ENCODE measurements at regions not wholly inside any gene's neighbourhood (a gene's known extent, or its start where the extent isn't known, plus 50 kb on each side); places are given as distances from the start of the nearest gene placed in this dataset.

- no peaks in the 10 kb centered on the region for H3K9me3 ChIP-seq (ENCODE audit: insufficient read depth in 2 of 2, low read depth in 1 of 2, low read length in 1 of 2)
- no peak overlapping the region for H3K4ac ChIP-seq (replicated peaks; ENCODE audit: insufficient read length, low read depth, low read length)
- no peaks in the 10 kb centered on the region for H3K36me3 ChIP-seq (ENCODE audit: control insufficient read depth in 2 of 4, insufficient read depth in 4 of 4, low read length in 3 of 4)
- H3K23ac ChIP-seq (ENCODE audit: insufficient read length) = no peak overlapping the region
- no peak overlapping the region for H3K27ac ChIP-seq (ENCODE audit: low read depth, low read length)
- no peak overlapping the region for H2BK15ac ChIP-seq (ENCODE audit: low read length)
- H3K56ac ChIP-seq (replicated peaks; ENCODE audit: insufficient read length, low read depth, low read length) = no peak overlapping the region
- H2BK120ac ChIP-seq (replicated peaks; ENCODE audit: low read depth, low read length) = no peak overlapping the region
- ChIA-PET CTCF (ENCODE audit: partially characterized antibody) (no interaction called here), POLR2A (ENCODE audit: partially characterized antibody) (interaction anchor here (1.3 kb wide), 1 partner anchor 8 kb away, joined by 3 read pairs; no protein-coding TSS in a partner anchor)
- H3K14ac ChIP-seq (ENCODE audit: insufficient read length) = no peak overlapping the region
- H3K4me2 ChIP-seq (ENCODE audit: insufficient read depth in 1 of 2, low read depth in 2 of 2, low read length in 2 of 2) = no peak overlapping the region
- no peak overlapping the region for H4K5ac ChIP-seq (ENCODE audit: insufficient read length, low read depth, low read length)
- H4K20me1 ChIP-seq (replicated peaks in 1 of 2; ENCODE audit: control insufficient read depth in 1 of 2, insufficient read depth in 2 of 2, low read length in 2 of 2) = no peaks in the 10 kb centered on the region
- H3K4me1 ChIP-seq (replicated peaks in 1 of 4; ENCODE audit: control insufficient read depth in 3 of 4, insufficient read depth in 4 of 4, low read length in 3 of 4) = peaks cover 0 to 6% (median 4%) of the 10 kb centered on the region in 4 experiments; a peak in 3 of 7 replicates
- no peak overlapping the region for H3K18ac ChIP-seq (ENCODE audit: extremely low read depth, low read length)
- no peaks in the 10 kb centered on the region for H3K79me1 ChIP-seq (ENCODE audit: low read depth, low read length)
- TF ChIP-seq POLR2A (IDR thresholded peaks at IDR 0.05; ENCODE audit: control extremely low read depth in 1 of 2, low read depth in 2 of 2, low read length in 2 of 2) = no peak
- TF ChIP-seq TEAD4 (IDR thresholded peaks at IDR 0.05; ENCODE audit: low read depth, low read length) = no peak
- no peak overlapping the region for H4K8ac ChIP-seq (ENCODE audit: extremely low read depth, insufficient read depth, low read length)
- no peak overlapping the region for H2BK20ac ChIP-seq (ENCODE audit: low read length)
- H3K4me3 ChIP-seq (ENCODE audit: extremely low read depth in 1 of 4, insufficient read depth in 2 of 4, low read depth in 3 of 4, low read length in 4 of 4) = no peak overlapping the region
- no peak overlapping the region for H4K91ac ChIP-seq (replicated peaks; ENCODE audit: insufficient read length, low read length)
- H3K9ac ChIP-seq (replicated peaks in 1 of 4; ENCODE audit: extremely low read depth in 1 of 4, low read depth in 3 of 4, low read length in 3 of 4) = no peak overlapping the region
- 82% methylated on average over 4 of the region's 4 CpGs; no CpG with 5 or more reads in 1 of the 2 experiments for WGBS, 2 experiments (ENCODE audit: extremely low coverage in 1 of 2, insufficient coverage in 1 of 2, insufficient read length in 1 of 2, insufficient replicate concordance in 2 of 2, low coverage in 1 of 2, low lambda C conversion rate in 2 of 2, missing lambda C conversion rate in 1 of 2)
- H2BK12ac ChIP-seq (ENCODE audit: low read depth, low read length) = no peak overlapping the region
- FAIRE-seq (peak; percentile 52), DNase-seq (ENCODE audit: low read depth in 1 of 2, low spot score in 2 of 2) (no peak)
- no peak overlapping the region for H2BK5ac ChIP-seq (ENCODE audit: low read depth, low read length)
- H3K27me3 ChIP-seq (replicated peaks in 1 of 4; ENCODE audit: control insufficient read depth in 3 of 4, extremely low read depth in 1 of 4, insufficient read depth in 3 of 4, low read length in 3 of 4) = no peaks in the 10 kb centered on the region
- no peaks in the 10 kb centered on the region for H3K23me2 ChIP-seq (ENCODE audit: low read depth, low read length)
- H2AFZ ChIP-seq (ENCODE audit: low read length) = no peak overlapping the region
- no peaks in the 10 kb centered on the region for H3K79me2 ChIP-seq (ENCODE audit: control insufficient read depth in 1 of 2, insufficient read depth in 2 of 2, low read length in 2 of 2)
- H2AK5ac ChIP-seq (ENCODE audit: low read depth, low read length) = no peak overlapping the region
Observed at GRCh38 chr16:7839568-7839967, 506.9 kb downstream of the RBFOX1 start.
